HUES64 (cell line): ENCODE measurements at regions not wholly inside any gene's neighbourhood (a gene's known extent, or its start where the extent isn't known, plus 50 kb on each side); places are given as distances from the start of the nearest gene placed in this dataset.
"Not testable (repeated sequence)": the region's sequence is repeated elsewhere in the genome, so short reads cannot be mapped to it uniquely, and the experiment has no call there.

Source experiments
- H3K27ac ChIP-seq: 2 replicates; pipeline ENCODE4 v1.7.0; 2013; ENCODE audit warnings: low read depth, low read length, inconsistent platforms
- H3K27me3 ChIP-seq: 2 replicates; pipeline ENCODE4 v1.6.1; 2013; ENCODE audit warnings: mild to moderate bottlenecking, low read length; ENCODE audit not compliant: insufficient read depth
- H3K36me3 ChIP-seq: 2 replicates; pipeline ENCODE4 v1.6.1; 2013; ENCODE audit warnings: mild to moderate bottlenecking, low read length; ENCODE audit not compliant: insufficient read depth
- H3K4me1 ChIP-seq: 2 replicates; pipeline ENCODE4 v1.6.1; 2013; ENCODE audit warnings: mild to moderate bottlenecking, low read length, moderate library complexity; ENCODE audit not compliant: insufficient read depth
- H3K4me3 ChIP-seq: 2 replicates; pipeline ENCODE4 v1.5.1; 2013; ENCODE audit warnings: mild to moderate bottlenecking, low read length, moderate library complexity
- H3K9ac ChIP-seq: 2 replicates; pipeline ENCODE4 v1.6.1; 2013; ENCODE audit warnings: mild to moderate bottlenecking, low read depth, low read length
- H3K9me3 ChIP-seq: 2 replicates; pipeline ENCODE4 v1.6.1; 2013; ENCODE audit warnings: low read depth, low read length; ENCODE audit not compliant: insufficient read depth
- WGBS: fragments of 150-250, 120-280 bp; methylation state at CpG from one replicate; pipeline ENCODE4 v1.1.7; 2013; ENCODE audit warnings: missing lambda C conversion rate; 5-methylcytosine and 5-hydroxymethylcytosine counted together

- Histone ChIP-seq H3K4me1 (peaks cover 27% of the 10 kb centered on the region), H3K27ac (0 out of 2 replicates have a peak overlapping the region, but pooled peaks have one; percentile 2), H3K9me3 (no peaks in the 10 kb centered on the region), H3K27me3 (no peaks in the 10 kb centered on the region), H3K4me3 (no peak overlapping the region), H3K36me3 (no peaks in the 10 kb centered on the region), H3K9ac (no peak overlapping the region)
- WGBS, result 63% methylated on average over 1 of the region's 1 CpG
Observed at GRCh38 chr6:148629181-148629580, 117.6 kb upstream of the UST start.

GRCh38 chr6:148629592-148630465 is 117.0 kb upstream of the UST start:
- Histone ChIP-seq H3K4me3 (no peak overlapping the region), H3K27me3 (no peaks in the 10 kb centered on the region), H3K9me3 (no peaks in the 10 kb centered on the region), H3K9ac (no peak overlapping the region), H3K27ac (0 out of 2 replicates have a peak overlapping the region, but pooled peaks have one; percentile 2), H3K36me3 (no peaks in the 10 kb centered on the region), H3K4me1 (peaks cover 27% of the 10 kb centered on the region)
- WGBS, result 81% methylated on average over 3 of the region's 3 CpGs

GRCh38 chr6:148635070-148635743 is 111.6 kb upstream of the UST start:
- no peak overlapping the region for H3K4me3 ChIP-seq
- 82% methylated on average over 1 of the region's 1 CpG for WGBS
- no peak overlapping the region for H3K27ac ChIP-seq
- no peaks in the 10 kb centered on the region for H3K4me1 ChIP-seq
- no peaks in the 10 kb centered on the region for H3K27me3 ChIP-seq
- H3K36me3 ChIP-seq, result no peaks in the 10 kb centered on the region
- H3K9ac ChIP-seq, result no peak overlapping the region
- peaks cover 19% of the 10 kb centered on the region for H3K9me3 ChIP-seq

- Histone ChIP-seq H3K9me3 (peaks cover 12% of the 10 kb centered on the region), H3K4me1 (peaks cover 11% of the 10 kb centered on the region)
- not testable (repeated sequence) for H3K4me3 ChIP-seq, H3K27me3 ChIP-seq, H3K9ac ChIP-seq, H3K36me3 ChIP-seq, H3K27ac ChIP-seq
- WGBS, result 96% methylated on average over 8 of the region's 8 CpGs
Observed at GRCh38 chr6:148641836-148642235, 105.0 kb upstream of the UST start.

- H3K27me3 ChIP-seq, H3K4me3 ChIP-seq, H3K36me3 ChIP-seq, H3K9ac ChIP-seq, H3K27ac ChIP-seq: not testable (repeated sequence)
- peaks cover 12% of the 10 kb centered on the region for H3K9me3 ChIP-seq
- WGBS, result 94% methylated on average over 5 of the region's 5 CpGs
- H3K4me1 ChIP-seq, result peaks cover 11% of the 10 kb centered on the region
Observed at GRCh38 chr6:148643208-148643607, 103.6 kb upstream of the UST start.

GRCh38 chr6:148645049-148645448 is 101.8 kb upstream of the UST start:
- Histone ChIP-seq H3K27ac (peak overlapping the region; percentile 2; the same call in 1 of the 2 replicates), H3K4me1 (peaks cover 11% of the 10 kb centered on the region), H3K9ac (peak overlapping the region; percentile 17; the same call in 1 of the 2 replicates)
- H3K4me3 ChIP-seq, H3K36me3 ChIP-seq, H3K9me3 ChIP-seq, H3K27me3 ChIP-seq: not testable (repeated sequence)
- WGBS, result 18% methylated on average over 6 of the region's 7 CpGs

GRCh38 chr6:148648754-148649453 is 97.9 kb upstream of the UST start:
- H3K27me3 ChIP-seq, result no peaks in the 10 kb centered on the region
- H3K9me3 ChIP-seq, result peaks cover 41% of the 10 kb centered on the region
- 89% methylated on average over 3 of the region's 4 CpGs for WGBS
- H3K9ac ChIP-seq, result no peak overlapping the region
- H3K27ac ChIP-seq, result no peak overlapping the region
- H3K4me1 ChIP-seq, result peaks cover 11% of the 10 kb centered on the region
- no peak overlapping the region for H3K4me3 ChIP-seq
- no peaks in the 10 kb centered on the region for H3K36me3 ChIP-seq

GRCh38 chr6:148649454-148649963 is 97.3 kb upstream of the UST start:
- no peaks in the 10 kb centered on the region for H3K36me3 ChIP-seq
- H3K9me3 ChIP-seq, result peaks cover 47% of the 10 kb centered on the region
- peaks cover 11% of the 10 kb centered on the region for H3K4me1 ChIP-seq
- H3K27ac ChIP-seq, result no peak overlapping the region
- no peaks in the 10 kb centered on the region for H3K27me3 ChIP-seq
- H3K4me3 ChIP-seq, result no peak overlapping the region
- H3K9ac ChIP-seq, result no peak overlapping the region

GRCh38 chr6:148650941-148651505 is 95.8 kb upstream of the UST start:
- Histone ChIP-seq H3K9ac (no peak overlapping the region), H3K4me1 (peaks cover 3% of the 10 kb centered on the region; the same call in 1 of the 2 replicates), H3K36me3 (no peaks in the 10 kb centered on the region), H3K9me3 (peaks cover 57% of the 10 kb centered on the region), H3K27me3 (no peaks in the 10 kb centered on the region), H3K27ac (no peak overlapping the region), H3K4me3 (no peak overlapping the region)
- WGBS, result 94% methylated on average over 2 of the region's 2 CpGs

GRCh38 chr6:148652205-148652604 is 94.6 kb upstream of the UST start:
- H3K9me3 ChIP-seq, result peaks cover 57% of the 10 kb centered on the region
- H3K36me3 ChIP-seq, result no peaks in the 10 kb centered on the region
- H3K4me3 ChIP-seq, result no peak overlapping the region
- no peak overlapping the region for H3K27ac ChIP-seq
- H3K4me1 ChIP-seq, result no peaks in the 10 kb centered on the region
- no peak overlapping the region for H3K9ac ChIP-seq
- H3K27me3 ChIP-seq, result no peaks in the 10 kb centered on the region
